HCT116 (cell line): ENCODE measurements at regions not wholly inside any gene's neighbourhood (a gene's known extent, or its start where the extent isn't known, plus 50 kb on each side); places are given as distances from the start of the nearest gene placed in this dataset.

Source experiments
- ATAC-seq: fragments of 200-7000 bp; cut with Tn5 transposase; 2 replicates; pipeline ENCODE4 v1.9.1; 2020; ENCODE audit warnings: mild to moderate bottlenecking, moderate library complexity
- BruUV-seq: library from RNA; stranded (reverse); fragments of 400-500 nt; replicated peaks from 2 replicates; lab custom pipeline; 2021; lab: Mats Ljungman, UMichigan
- CTCF ChIA-PET: fragments of 300-600 bp; sonication (Branson Sonifier 250); formaldehyde crosslinking; loops from one replicate; lab custom pipeline; 2021; ENCODE audit warnings: antibody characterized with exemption; lab: Charles Lee
- POLR2A ChIA-PET: fragments of 300-600, 350-600 bp; sonication (Branson Sonifier 250); formaldehyde crosslinking; loops from one replicate; lab custom pipeline; 2021; ENCODE audit warnings: antibody characterized with exemption; lab: Charles Lee
- RAD21 ChIA-PET, 2 experiments: fragments of 300-600 bp; sonication (Branson Sonifier 250); formaldehyde crosslinking; loops; one replicate each; lab custom pipeline; 2023; ENCODE audit warnings: low total read pairs in 2 of 2; ENCODE audit not compliant: uncharacterized antibody in 2 of 2, unreplicated experiment in 2 of 2, low non-redundant PET in 1 of 2; lab: Charles Lee
- DNase-seq: peaks from one replicate; pipeline ENCODE4 v3.0.0-alpha.2; 2010; ENCODE audit warnings: low read depth, low spot score
- H2AFZ ChIP-seq: fragments of 200-600 bp; shearing (Covaris generic), sonication (generic); 2 replicates; pipeline ENCODE4 v1.6.1; 2017; ENCODE audit warnings: low read depth, mixed run types, mixed read lengths, antibody characterized with exemption, low read length; ENCODE audit not compliant: poor library complexity, severe bottlenecking
- H3K27ac ChIP-seq: 2 replicates; pipeline ENCODE4 v1.5.1; 2012; ENCODE audit warnings: low read depth, low read length
- H3K27me3 ChIP-seq: fragments of 200-600 bp; sonication (generic); 2 replicates; pipeline ENCODE4 v1.6.1; 2016; ENCODE audit warnings: mixed run types, low read length, mixed read lengths; ENCODE audit not compliant: insufficient read depth
- H3K36me3 ChIP-seq, 2 experiments: fragments of 200-500 bp in 1 of 2; fragments of 200-600 bp in 1 of 2; sonication (Bioruptor generic) in 1 of 2; sonication (generic) in 1 of 2; 2 replicates each; pipeline versions ENCODE4 v1.5.1 to v1.6.1; 2014 to 2016; ENCODE audit warnings: low read length in 2 of 2, inconsistent platforms in 1 of 2, mixed read lengths in 1 of 2, mixed run types in 1 of 2; ENCODE audit not compliant: insufficient read depth in 2 of 2, control insufficient read depth in 1 of 2
- H3K4me1 ChIP-seq, 2 experiments: fragments of 200-600 bp in 1 of 2; sonication (generic) in 1 of 2; 2 replicates each; pipeline versions ENCODE4 v1.5.1 to v1.6.1; 2012 to 2017; ENCODE audit warnings: low read length in 2 of 2, inconsistent platforms in 1 of 2, mild to moderate bottlenecking in 1 of 2, mixed read lengths in 1 of 2, mixed run types in 1 of 2, moderate library complexity in 1 of 2; ENCODE audit not compliant: insufficient read depth in 2 of 2, control insufficient read depth in 1 of 2
- H3K4me2 ChIP-seq: fragments of 200-600 bp; sonication (generic); 2 replicates; pipeline ENCODE4 v1.6.1; 2017; ENCODE audit warnings: mixed run types, low read length, mixed read lengths
- H3K4me3 ChIP-seq, 2 experiments: fragments of 200-600 bp in 1 of 2; sonication (generic) in 1 of 2; replicated peaks in 1 of 2; 2 replicates each; pipeline ENCODE4 v1.5.1; 2011 to 2016; ENCODE audit warnings: low read length in 2 of 2, control low read depth in 1 of 2, low read depth in 1 of 2, mild to moderate bottlenecking in 1 of 2, mixed read lengths in 1 of 2, mixed run types in 1 of 2
- H3K79me2 ChIP-seq: fragments of 200-600 bp; sonication (generic); 2 replicates; pipeline ENCODE4 v1.6.1; 2017; ENCODE audit warnings: mild to moderate bottlenecking, mixed run types, low read length, moderate library complexity, mixed read lengths; ENCODE audit not compliant: insufficient read depth
- H3K9ac ChIP-seq: fragments of 200-600 bp; sonication (generic); 2 replicates; pipeline ENCODE4 v1.6.1; 2016; ENCODE audit warnings: low read length, mixed read lengths
- H3K9me2 ChIP-seq: fragments of 200-600 bp; sonication (generic), shearing (Covaris generic); 2 replicates; pipeline ENCODE4 v1.6.1; 2017; ENCODE audit warnings: mixed run types, mild to moderate bottlenecking, moderate library complexity; ENCODE audit not compliant: insufficient read depth
- H3K9me3 ChIP-seq, 2 experiments: fragments of 200-500 bp in 1 of 2; fragments of 200-600 bp in 1 of 2; sonication (Bioruptor generic) in 1 of 2; sonication (generic) in 1 of 2; 2 replicates each; pipeline ENCODE4 v1.6.1; 2014 to 2017; ENCODE audit warnings: low read length in 2 of 2, mixed read lengths in 2 of 2, inconsistent platforms in 1 of 2, low read depth in 1 of 2, mild to moderate bottlenecking in 1 of 2, mixed run types in 1 of 2, moderate library complexity in 1 of 2; ENCODE audit not compliant: control insufficient read depth in 1 of 2, insufficient read depth in 1 of 2
- H4K20me1 ChIP-seq: fragments of 200-600 bp; sonication (generic), shearing (Covaris generic); 2 replicates; pipeline ENCODE4 v1.6.1; 2017; ENCODE audit warnings: mixed run types, mild to moderate bottlenecking, moderate library complexity; ENCODE audit not compliant: insufficient read depth
- ATF3 ChIP-seq: IDR thresholded peaks from 2 replicates; pipeline ENCODE4 v1.6.1; 2012
- CBX3 ChIP-seq: IDR thresholded peaks from 2 replicates; pipeline ENCODE4 v1.6.1; 2012; ENCODE audit warnings: low read depth
- CEBPB ChIP-seq: IDR thresholded peaks from 2 replicates; pipeline ENCODE4 v1.6.1; 2012; ENCODE audit warnings: low read depth
- EGR1 ChIP-seq: IDR thresholded peaks from 2 replicates; pipeline ENCODE4 v1.6.1; 2012; ENCODE audit warnings: low read depth
- ELF1 ChIP-seq: IDR thresholded peaks from 2 replicates; pipeline ENCODE4 v1.6.1; 2012; ENCODE audit warnings: low read depth, borderline replicate concordance
- EZH2 ChIP-seq: fragments of 200-600 bp; sonication (generic); IDR thresholded peaks from 2 replicates; pipeline ENCODE4 v1.6.1; 2017; ENCODE audit warnings: antibody characterized with exemption, mixed run types
- EZH2phosphoT487 ChIP-seq: fragments of 200-600 bp; IDR thresholded peaks from 2 replicates; pipeline ENCODE4 v1.6.1; 2018; ENCODE audit warnings: antibody characterized with exemption, borderline replicate concordance
- POLR2A ChIP-seq: IDR thresholded peaks from 2 replicates; pipeline ENCODE4 v1.7.0; 2011; ENCODE audit warnings: borderline replicate concordance; ENCODE audit not compliant: insufficient read depth, insufficient read length; ENCODE audit errors: extremely low read depth
- RAD21 ChIP-seq: IDR thresholded peaks from 2 replicates; pipeline ENCODE4 v1.6.1; 2012; ENCODE audit warnings: low read depth, mild to moderate bottlenecking
- REST ChIP-seq: IDR thresholded peaks from 2 replicates; pipeline ENCODE4 v1.6.1; 2012; ENCODE audit warnings: low read depth
- SIN3A ChIP-seq: IDR thresholded peaks from 2 replicates; pipeline ENCODE4 v1.6.1; 2012; ENCODE audit warnings: low read depth
- SRF ChIP-seq: IDR thresholded peaks from 2 replicates; pipeline ENCODE4 v1.6.1; 2012; ENCODE audit warnings: low read depth
- TCF7L2 ChIP-seq: IDR thresholded peaks from 2 replicates; pipeline ENCODE4 v1.7.0; 2011; ENCODE audit warnings: borderline replicate concordance, inconsistent platforms; ENCODE audit not compliant: insufficient read depth, insufficient read length; ENCODE audit errors: extremely low read depth
- YY1 ChIP-seq: IDR thresholded peaks from 2 replicates; pipeline ENCODE4 v1.6.1; 2011; ENCODE audit warnings: low read length, low read depth, moderate library complexity, mild to moderate bottlenecking; ENCODE audit not compliant: insufficient replicate concordance; ENCODE audit errors: extremely low read depth
- ZFX ChIP-seq: fragments of 450-650 bp; IDR thresholded peaks from 2 replicates; pipeline ENCODE4 v1.6.1; 2017
- ZNF274 ChIP-seq: fragments of 200-500 bp; sonication (Bioruptor generic); IDR thresholded peaks from 2 replicates; pipeline ENCODE4 v1.6.1; 2014; ENCODE audit warnings: mild to moderate bottlenecking, low read depth, low read length, inconsistent platforms
- intact Hi-C: fragments of 100-400 bp; cut with micrococcal nuclease; formaldehyde crosslinking; loops from 2 replicates; pipeline ENCODE4 v1.10.0; 2022
- TF ChIP-seq, protein P1 (sequence below): IDR thresholded peaks from 2 replicates; pipeline ENCODE4 v1.6.1; 2012
- TF ChIP-seq, protein P2 (sequence below), 3 experiments: fragments of 200-600 bp in 1 of 3; sonication (generic) in 1 of 3; IDR thresholded peaks in 2 of 3; conservative IDR thresholded peaks in 1 of 3; 2 replicates each; pipeline ENCODE4 v1.5.1; 2012 to 2017; ENCODE audit warnings: low read depth in 2 of 3, low read length in 2 of 3, antibody characterized with exemption in 1 of 3, borderline replicate concordance in 1 of 3, control low read depth in 1 of 3, mild to moderate bottlenecking in 1 of 3, mixed read lengths in 1 of 3, mixed run types in 1 of 3, moderate library complexity in 1 of 3; ENCODE audit not compliant: insufficient read depth in 1 of 3

DNA sequence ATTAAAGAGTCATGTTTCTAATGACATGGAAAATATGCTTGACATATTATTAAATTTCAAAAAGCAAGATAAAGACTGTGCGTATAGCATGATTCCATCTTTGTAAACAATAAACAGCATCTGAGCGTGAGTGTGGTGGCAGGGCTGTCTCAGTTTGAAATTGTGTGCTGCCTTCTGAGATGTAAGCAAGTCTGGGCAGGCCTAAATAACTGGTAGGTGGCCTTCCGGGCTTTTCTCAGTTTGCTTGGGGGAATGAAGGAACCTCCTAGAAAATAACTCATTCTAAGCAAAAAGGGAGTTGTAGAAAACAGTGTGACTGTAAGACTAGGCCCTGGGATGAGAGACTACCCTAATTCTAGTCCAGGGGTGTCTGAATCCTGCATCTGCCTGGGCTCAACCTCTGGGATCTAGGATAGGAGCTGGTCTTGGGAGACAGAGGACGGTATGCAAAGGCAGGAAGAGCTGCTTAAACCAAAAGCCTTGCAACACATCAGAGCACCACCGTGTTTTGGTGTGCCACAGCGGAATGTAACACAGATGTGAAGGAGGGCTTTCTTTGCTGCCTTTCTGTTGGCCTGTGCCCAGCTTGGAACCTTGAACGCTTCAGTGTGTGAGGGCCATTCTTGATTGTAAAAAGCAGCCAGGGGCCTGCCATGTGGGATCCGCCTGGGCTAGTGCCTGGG is 63.5 kb upstream of the L3MBTL3 start:
- Histone ChIP-seq H3K9me3 (no peaks in the 10 kb centered on the region), H3K9me2 (no peaks in the 10 kb centered on the region), H3K36me3 (no peaks in the 10 kb centered on the region), H3K9ac (no peak overlapping the region), H3K4me2 (no peak overlapping the region), H4K20me1 (no peaks in the 10 kb centered on the region), H3K4me1 (no peaks in the 10 kb centered on the region), H2AFZ (no peak overlapping the region), H3K79me2 (no peaks in the 10 kb centered on the region), H3K4me3 (no peak overlapping the region), H3K27me3 (no peaks in the 10 kb centered on the region), H3K27ac (no peak overlapping the region)
- POLR2A ChIA-PET = no interaction called here
- RAD21 ChIA-PET = no interaction called here
- intact Hi-C loops = no loop called here
- CTCF ChIA-PET = no interaction called here
- ATAC-seq (no peak), DNase-seq (no peak)
- no TSS peak for BruUV-seq
- TF ChIP-seq TCF7L2 = no peak
- TF ChIP-seq ZNF274 = no peak
- TF ChIP-seq POLR2A = no peak
- no peak for TF ChIP-seq ZFX
- no peak for TF ChIP-seq EZH2
- no peak for TF ChIP-seq ATF3
- no peak for TF ChIP-seq SIN3A
- TF ChIP-seq YY1 = no peak
- TF ChIP-seq REST = no peak
- no peak for TF ChIP-seq CEBPB
- TF ChIP-seq, protein P1, sequence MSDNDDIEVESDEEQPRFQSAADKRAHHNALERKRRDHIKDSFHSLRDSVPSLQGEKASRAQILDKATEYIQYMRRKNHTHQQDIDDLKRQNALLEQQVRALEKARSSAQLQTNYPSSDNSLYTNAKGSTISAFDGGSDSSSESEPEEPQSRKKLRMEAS = no peak
- no peak for TF ChIP-seq RAD21
- TF ChIP-seq EGR1 = no peak
- TF ChIP-seq SRF = no peak
- TF ChIP-seq EZH2phosphoT487 = no peak
- TF ChIP-seq CBX3 = no peak
- no peak for TF ChIP-seq ELF1
- TF ChIP-seq, protein P2, sequence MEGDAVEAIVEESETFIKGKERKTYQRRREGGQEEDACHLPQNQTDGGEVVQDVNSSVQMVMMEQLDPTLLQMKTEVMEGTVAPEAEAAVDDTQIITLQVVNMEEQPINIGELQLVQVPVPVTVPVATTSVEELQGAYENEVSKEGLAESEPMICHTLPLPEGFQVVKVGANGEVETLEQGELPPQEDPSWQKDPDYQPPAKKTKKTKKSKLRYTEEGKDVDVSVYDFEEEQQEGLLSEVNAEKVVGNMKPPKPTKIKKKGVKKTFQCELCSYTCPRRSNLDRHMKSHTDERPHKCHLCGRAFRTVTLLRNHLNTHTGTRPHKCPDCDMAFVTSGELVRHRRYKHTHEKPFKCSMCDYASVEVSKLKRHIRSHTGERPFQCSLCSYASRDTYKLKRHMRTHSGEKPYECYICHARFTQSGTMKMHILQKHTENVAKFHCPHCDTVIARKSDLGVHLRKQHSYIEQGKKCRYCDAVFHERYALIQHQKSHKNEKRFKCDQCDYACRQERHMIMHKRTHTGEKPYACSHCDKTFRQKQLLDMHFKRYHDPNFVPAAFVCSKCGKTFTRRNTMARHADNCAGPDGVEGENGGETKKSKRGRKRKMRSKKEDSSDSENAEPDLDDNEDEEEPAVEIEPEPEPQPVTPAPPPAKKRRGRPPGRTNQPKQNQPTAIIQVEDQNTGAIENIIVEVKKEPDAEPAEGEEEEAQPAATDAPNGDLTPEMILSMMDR (IDR thresholded peaks at IDR 0.05 in 2 of 3, conservative IDR thresholded peaks at IDR 0.05 in 1 of 3; ENCODE audit: borderline replicate concordance in 1 of 3, insufficient read depth in 1 of 3, low read depth in 2 of 3, low read length in 2 of 3) = no peak
